ENCODE measurements at regions not wholly inside any gene's neighbourhood (a gene's known extent, or its start where the extent isn't known, plus 50 kb on each side); places are given as distances from the start of the nearest gene placed in this dataset.

DNA sequence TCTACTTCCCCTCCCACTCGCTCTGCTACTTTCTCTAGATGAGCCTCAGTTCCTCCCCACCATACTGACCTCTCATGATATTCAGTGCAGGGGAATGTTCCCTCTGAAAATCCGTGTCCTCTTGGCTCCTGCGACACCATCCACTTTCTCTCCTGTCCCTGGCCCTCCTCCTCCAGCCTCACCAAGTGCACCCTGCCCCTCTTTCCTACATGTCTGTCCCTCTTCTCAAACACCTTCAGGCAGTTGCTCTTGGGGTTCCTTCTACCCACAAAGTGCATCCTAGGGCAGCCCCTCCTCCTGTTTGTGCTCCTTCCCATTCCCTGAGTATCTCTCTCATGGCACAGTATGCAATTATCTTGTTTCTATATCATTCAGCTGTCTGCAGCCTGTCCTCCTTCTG is 246.4 kb upstream of the RAB6C start:
- no peak for DNase-seq (ENCODE audit: low read depth)

DNA sequence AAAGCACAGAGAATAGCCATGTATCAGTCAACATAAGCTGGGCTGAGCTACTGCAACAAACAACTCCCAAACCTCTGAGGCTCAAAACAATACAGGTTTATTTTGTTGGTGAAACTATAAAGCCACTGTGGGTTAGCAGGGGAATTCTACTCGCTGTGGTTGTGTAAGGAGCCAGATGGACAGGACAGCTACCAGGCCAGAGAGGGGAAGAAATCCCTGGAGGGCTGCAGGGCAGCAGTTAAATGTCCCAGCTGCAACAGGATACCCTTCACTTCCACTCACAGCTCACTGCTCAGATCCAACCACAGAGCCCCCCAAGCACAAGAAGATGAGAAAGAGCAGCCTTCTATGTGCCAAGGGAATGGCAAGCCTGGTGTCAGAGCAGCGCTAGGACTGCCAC is 245.9 kb upstream of the RAB6C start:
- DNase-seq (ENCODE audit: low read depth): no peak

- no peak for DNase-seq (ENCODE audit: low read depth)
Measured at GRCh38 chr2:129734343-129735034, 245.0 kb upstream of the RAB6C start.

DNA sequence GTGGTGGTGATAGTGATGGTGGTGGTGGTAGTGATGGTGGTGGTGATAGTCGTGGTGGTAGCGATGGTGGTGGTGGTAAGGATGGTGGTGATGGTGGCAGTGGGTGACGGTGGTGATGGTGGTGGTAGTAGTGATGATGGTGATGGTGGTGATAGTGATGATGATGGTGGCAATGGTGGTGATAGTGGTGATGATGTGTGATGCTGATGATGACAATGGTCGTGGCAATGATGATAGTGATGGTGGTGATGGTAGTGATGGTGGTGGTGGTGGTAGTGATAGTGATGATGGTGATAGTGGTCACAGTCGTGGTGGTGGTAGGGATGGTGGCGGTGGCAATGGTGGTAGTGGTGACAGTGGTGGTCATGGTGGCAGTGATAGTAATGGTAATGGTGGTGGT is 243.9 kb upstream of the RAB6C start:
- no peak for DNase-seq (ENCODE audit: low read depth)

DNA sequence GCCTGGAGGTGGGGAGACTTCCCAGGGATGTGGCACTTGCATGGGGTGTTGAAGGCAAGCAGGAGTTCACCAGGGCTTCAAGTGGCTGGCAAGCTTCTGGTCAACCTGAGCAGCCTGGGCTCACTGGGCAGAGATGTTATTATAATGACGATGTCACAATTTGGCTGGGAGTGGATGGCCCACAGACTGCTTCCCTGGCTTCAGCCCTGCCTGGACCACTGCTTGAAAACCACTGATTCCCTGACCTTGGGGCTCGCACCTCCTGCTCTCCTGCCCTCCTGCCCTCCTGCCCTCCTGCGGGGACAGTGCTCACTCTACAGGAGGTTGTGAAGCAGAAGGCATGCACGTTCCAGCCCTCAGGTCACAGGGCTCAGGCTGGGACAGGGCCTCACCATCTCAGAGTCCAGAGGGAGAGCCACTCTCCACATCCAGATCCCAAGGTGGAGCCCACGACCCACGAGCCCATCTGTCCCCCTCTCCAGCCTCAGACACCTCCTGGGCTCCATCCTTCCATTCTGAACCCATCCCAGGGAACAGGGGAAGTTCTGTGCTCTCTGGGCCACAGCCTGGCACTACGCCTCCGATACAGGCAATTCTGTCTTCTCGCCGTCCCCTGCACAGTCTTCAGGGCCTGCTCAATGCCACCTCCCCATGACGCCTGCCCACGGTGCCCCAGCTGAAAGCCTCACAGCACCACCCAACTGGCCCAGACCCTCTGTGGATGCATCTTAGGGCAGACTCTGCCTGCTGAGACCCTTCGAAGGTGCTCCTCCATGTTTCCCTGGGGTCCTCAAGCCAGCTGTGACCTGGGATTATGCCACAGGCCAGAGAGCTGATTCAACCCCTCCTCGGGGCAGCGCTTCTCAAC is 241.6 kb upstream of the RAB6C start:
- DNase-seq (ENCODE audit: low read depth): no peak

GRCh38 chr2:129738799-129739198 is 240.7 kb upstream of the RAB6C start:
- DNase-seq (ENCODE audit: low read depth): no peak

- no peak for DNase-seq (ENCODE audit: low read depth)
Measured at GRCh38 chr2:129740504-129740903, 239.0 kb upstream of the RAB6C start.

- DNase-seq (ENCODE audit: low read depth): no peak
Measured at GRCh38 chr2:129741165-129741564, 238.3 kb upstream of the RAB6C start.

DNA sequence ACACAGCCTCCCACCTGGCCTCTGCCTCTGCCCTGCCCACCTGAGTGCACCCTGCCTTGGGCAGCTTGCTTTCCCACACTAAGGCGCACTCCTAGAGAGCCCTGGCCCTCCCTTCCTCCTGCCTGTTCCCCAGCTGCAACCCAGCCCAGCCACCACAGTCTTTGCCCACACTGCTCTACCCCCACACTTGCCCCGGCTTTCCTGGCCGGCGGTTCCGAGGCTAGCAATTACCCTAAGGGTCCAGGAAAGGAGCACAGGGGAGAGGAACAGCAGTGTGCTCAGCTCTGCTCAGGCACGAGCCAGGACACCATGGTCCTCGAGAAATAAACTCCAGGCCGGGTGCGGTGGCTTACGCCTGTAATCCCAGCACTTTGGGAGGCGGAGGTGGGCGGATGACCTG is 237.8 kb upstream of the RAB6C start:
- no peak for DNase-seq (ENCODE audit: low read depth)

- no peak for DNase-seq (ENCODE audit: low read depth)
Measured at GRCh38 chr2:129742415-129743180, 236.9 kb upstream of the RAB6C start.

- DNase-seq (ENCODE audit: low read depth): no peak
Measured at GRCh38 chr2:129744141-129744540, 235.3 kb upstream of the RAB6C start.

- no peak for DNase-seq (ENCODE audit: low read depth)
Measured at GRCh38 chr2:129744649-129745048, 234.8 kb upstream of the RAB6C start.

DNA sequence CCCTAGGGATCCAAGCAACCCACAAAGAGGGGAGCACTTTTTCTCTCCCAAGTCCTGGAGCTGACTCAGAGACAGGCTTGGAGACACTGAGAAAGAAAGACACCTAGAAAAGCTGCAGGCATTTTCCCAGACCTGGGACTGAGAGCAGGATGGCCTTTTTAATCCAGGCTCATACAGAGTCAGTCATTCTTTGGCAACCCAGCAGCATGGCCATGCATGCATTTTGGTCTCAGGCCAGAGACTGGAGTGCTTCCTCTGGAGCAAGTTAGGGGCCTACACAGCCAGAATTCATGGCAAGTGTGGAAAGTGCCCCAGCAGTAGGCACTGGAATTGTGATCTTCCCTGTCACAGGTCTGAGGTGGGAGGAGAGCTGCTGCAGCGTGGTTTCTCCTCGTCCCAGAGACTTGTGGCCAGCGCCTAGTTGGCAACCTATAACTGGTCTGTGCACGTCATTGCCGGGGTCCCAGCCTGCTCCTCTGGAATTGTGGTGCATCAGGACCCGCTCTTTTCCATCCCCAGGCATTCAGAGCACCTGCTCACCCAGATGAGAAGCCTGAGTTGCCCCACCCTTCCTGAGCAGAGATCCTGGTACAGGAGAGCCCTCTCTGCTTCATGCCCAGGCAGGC is 231.9 kb upstream of the RAB6C start:
- no peak for DNase-seq (ENCODE audit: low read depth)

- no peak for DNase-seq (ENCODE audit: low read depth)
Measured at GRCh38 chr2:129748250-129748649, 231.2 kb upstream of the RAB6C start.

DNA sequence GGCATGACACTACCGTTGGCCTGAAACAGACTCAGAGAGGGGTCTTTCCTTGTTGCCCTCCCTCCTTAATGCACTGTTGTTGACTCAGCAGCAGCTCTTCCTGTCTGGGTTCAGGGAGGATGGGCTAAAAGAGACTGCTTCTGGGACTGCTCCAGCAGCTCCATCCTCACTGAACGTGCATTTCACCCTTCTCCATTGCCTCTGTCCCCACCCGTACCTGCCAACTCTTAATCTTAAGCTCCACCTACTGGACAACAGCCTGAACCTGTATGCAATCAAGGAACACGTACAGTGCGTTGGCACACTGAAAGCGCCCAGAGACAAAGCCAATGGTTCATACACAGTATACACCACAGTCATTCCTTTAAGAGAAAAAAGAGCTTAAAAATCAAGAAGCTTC is 230.8 kb upstream of the RAB6C start:
- DNase-seq (ENCODE audit: low read depth): no peak

DNA sequence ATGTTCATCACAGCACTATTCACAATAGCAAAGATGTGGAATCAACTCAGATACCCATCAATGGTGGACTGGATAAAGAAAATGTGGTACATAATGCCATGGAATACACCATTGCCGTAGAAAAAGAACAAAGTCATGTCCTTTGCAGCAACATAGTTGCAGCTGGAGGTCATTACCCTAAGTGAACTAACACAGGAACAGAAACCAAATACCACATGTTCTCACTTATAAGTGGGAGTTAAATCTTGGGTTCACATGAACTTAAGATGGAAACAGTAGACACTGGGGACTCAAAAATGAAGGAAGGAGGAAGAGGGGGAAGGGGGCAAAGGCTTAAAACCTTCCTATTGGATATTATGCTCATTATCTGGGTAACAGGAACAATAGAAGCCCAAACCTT is 228.1 kb upstream of the RAB6C start:
- DNase-seq (ENCODE audit: low read depth): no peak

GRCh38 chr2:129752176-129752575 is 227.3 kb upstream of the RAB6C start:
- DNase-seq (ENCODE audit: low read depth): no peak

- DNase-seq (ENCODE audit: low read depth): no peak
Measured at GRCh38 chr2:129752686-129753085, 226.8 kb upstream of the RAB6C start.

DNA sequence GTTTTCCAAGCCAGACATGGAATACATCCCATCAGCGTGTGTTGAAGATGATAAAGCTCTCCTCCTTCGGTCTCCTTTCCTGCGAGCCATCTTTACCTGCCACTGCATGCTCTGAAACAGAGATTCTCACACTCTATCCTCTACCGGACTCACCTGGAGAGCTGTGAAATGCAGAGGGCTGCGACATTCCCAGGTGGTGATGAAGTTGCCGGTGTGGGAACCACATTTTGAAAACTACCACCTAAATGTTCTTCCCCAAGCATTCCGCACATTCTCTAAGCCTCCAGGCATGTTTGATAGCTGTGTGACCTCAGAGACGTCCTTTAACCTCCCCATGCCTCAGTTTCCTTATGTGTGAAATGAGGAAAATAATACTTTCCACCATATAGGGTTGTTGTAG is 226.2 kb upstream of the RAB6C start:
- no peak for DNase-seq (ENCODE audit: low read depth)

- no peak for DNase-seq (ENCODE audit: low read depth)
Measured at GRCh38 chr2:129754421-129754820, 225.0 kb upstream of the RAB6C start.

DNA sequence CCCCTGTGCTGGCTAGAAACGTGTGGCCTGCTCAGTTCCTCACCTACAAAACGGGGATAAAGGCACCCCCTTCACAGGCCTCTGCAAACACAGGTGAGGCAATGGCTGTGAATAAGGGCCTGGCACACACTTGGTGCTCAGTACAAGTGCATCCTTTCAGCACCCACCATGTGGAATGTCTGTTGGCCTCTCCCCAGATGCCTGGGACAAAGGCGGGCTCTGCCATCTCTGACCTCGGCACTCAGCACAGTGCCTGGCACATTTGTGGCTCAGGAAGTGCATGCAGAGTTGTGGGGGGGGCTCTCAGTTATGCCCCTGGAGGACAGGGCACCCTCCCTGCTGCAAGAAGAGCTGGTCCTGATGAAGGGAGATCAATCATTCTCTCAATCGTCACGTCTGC is 224.6 kb upstream of the RAB6C start:
- no peak for DNase-seq (ENCODE audit: low read depth)

DNA sequence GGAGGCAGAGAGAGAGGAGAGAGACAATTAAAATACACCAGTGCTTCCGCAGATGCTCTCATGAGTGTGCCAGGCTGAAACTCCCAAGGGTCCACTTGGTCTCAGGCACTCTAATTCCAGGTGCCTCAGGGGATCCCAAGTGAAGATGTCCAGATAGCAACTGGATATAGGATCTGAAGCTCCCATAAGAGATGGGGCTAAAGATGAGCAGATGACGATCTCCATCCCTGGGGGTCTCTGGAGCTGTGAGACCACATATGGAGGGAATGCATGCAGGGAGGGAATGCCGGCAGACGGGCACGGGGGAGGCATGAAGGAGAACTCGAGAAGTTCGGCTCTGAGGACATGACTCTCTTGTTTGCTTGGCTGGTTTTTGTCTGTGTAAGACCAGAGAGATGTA is 223.7 kb upstream of the RAB6C start:
- DNase-seq (ENCODE audit: low read depth): no peak
